Endodermal cell (in vitro differentiated cells): ENCODE measurements at regions not wholly inside any gene's neighbourhood (a gene's known extent, or its start where the extent isn't known, plus 50 kb on each side); places are given as distances from the start of the nearest gene placed in this dataset.

Experiments used
- DNase-seq: peaks from one replicate; pipeline ENCODE4 v3.0.0-alpha.2; 2017
- H3K27ac ChIP-seq: 2 replicates; pipeline ENCODE4 v1.5.1; 2013; ENCODE audit warnings: mild to moderate bottlenecking, low read depth, low read length, moderate library complexity
- H3K27me3 ChIP-seq: 2 replicates; pipeline ENCODE4 v1.6.1; 2013; ENCODE audit warnings: mild to moderate bottlenecking, low read length, moderate library complexity; ENCODE audit not compliant: insufficient read depth, control insufficient read depth, poor library complexity, severe bottlenecking
- H3K36me3 ChIP-seq: 2 replicates; pipeline ENCODE4 v1.7.0; 2013; ENCODE audit warnings: mild to moderate bottlenecking, low read length, moderate library complexity; ENCODE audit not compliant: control insufficient read depth, insufficient read depth
- H3K4me1 ChIP-seq: one replicate; pipeline ENCODE4 v1.7.0; 2013; ENCODE audit warnings: low read length; ENCODE audit not compliant: control insufficient read depth, insufficient read depth
- H3K4me3 ChIP-seq: 2 replicates; pipeline ENCODE4 v1.5.1; 2013; ENCODE audit warnings: mild to moderate bottlenecking, low read length, moderate library complexity
- H3K9ac ChIP-seq: 2 replicates; pipeline ENCODE4 v1.6.1; 2013; ENCODE audit warnings: mild to moderate bottlenecking, low read length, moderate library complexity; ENCODE audit not compliant: poor library complexity, severe bottlenecking; ENCODE audit errors: extremely low read depth
- H3K9me3 ChIP-seq: 2 replicates; pipeline ENCODE4 v1.6.1; 2013; ENCODE audit warnings: mild to moderate bottlenecking, low read length, moderate library complexity; ENCODE audit not compliant: control insufficient read depth
- H3K27ac Mint-ChIP-seq: 2 replicates; pipeline ENCODE4 v1.8.0; 2020; ENCODE audit warnings: mixed read lengths
- H3K27me3 Mint-ChIP-seq: 2 replicates; pipeline ENCODE4 v1.8.0; 2021; ENCODE audit warnings: mild to moderate bottlenecking, mixed read lengths; ENCODE audit not compliant: insufficient read depth
- H3K36me3 Mint-ChIP-seq: 2 replicates; pipeline ENCODE4 v1.8.0; 2020; ENCODE audit warnings: low read depth, mixed read lengths
- H3K4me1 Mint-ChIP-seq: 2 replicates; pipeline ENCODE4 v1.8.0; 2020; ENCODE audit warnings: mixed read lengths
- H3K4me3 Mint-ChIP-seq: 2 replicates; pipeline ENCODE4 v1.8.0; 2020; ENCODE audit warnings: mild to moderate bottlenecking, moderate library complexity, mixed read lengths
- H3K9me3 Mint-ChIP-seq: 2 replicates; pipeline ENCODE4 v1.8.0; 2020; ENCODE audit warnings: mild to moderate bottlenecking, mixed read lengths
- WGBS, 2 experiments: methylation state at CpG; one replicate each; pipeline versions ENCODE4 v1.1.5 to v1.1.7; 2013; ENCODE audit warnings: missing lambda C conversion rate in 2 of 2, mixed read lengths in 1 of 2; ENCODE audit not compliant: insufficient coverage in 1 of 2, insufficient read length in 1 of 2; 5-methylcytosine and 5-hydroxymethylcytosine counted together
- TF ChIP-seq, protein P1 (sequence below): fragments of 200-600 bp; sonication (generic); conservative IDR thresholded peaks from 2 replicates; pipeline ENCODE4 v1.5.0; 2021; ENCODE audit warnings: antibody characterized with exemption, mild to moderate bottlenecking

DNA sequence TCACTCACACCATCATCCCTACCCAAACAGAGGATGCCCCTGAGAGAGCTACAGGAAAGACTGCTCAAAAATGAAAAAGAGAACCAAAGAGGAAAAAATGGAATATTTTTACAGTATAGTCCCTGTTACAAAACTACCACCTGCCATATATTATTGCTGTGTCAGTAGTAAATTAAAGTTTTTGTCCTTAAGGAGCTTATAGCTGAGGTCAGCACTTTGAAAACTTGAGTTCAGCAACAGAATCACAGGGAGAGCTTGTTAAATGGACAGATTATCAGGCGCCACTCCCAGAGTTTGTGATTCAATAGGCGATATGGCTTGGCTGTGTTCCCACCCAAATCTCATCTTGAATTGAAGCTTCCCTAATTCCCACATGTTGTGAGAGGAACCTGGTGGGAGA, 71.9 kb upstream of the FAM9A start:
- Histone ChIP-seq H3K27me3 (no peaks in the 10 kb centered on the region), H3K4me3 (no peak overlapping the region), H3K4me1 (no peaks in the 10 kb centered on the region), H3K27ac (no peak overlapping the region), H3K36me3 (no peaks in the 10 kb centered on the region), H3K9ac (no peak overlapping the region), H3K9me3 (no peaks in the 10 kb centered on the region)
- Mint-ChIP-seq H3K9me3 (peaks cover 25% of the 10 kb centered on the region), H3K27ac (no peak overlapping the region), H3K4me1 (peaks cover 9% of the 10 kb centered on the region), H3K27me3 (no peaks in the 10 kb centered on the region), H3K4me3 (no peak overlapping the region), H3K36me3 (no peaks in the 10 kb centered on the region)
- 80 to 89% methylated on average over 1 to 2 of the region's 2 CpGs for WGBS, 2 experiments
- DNase-seq = no peak
- TF ChIP-seq, protein P1, sequence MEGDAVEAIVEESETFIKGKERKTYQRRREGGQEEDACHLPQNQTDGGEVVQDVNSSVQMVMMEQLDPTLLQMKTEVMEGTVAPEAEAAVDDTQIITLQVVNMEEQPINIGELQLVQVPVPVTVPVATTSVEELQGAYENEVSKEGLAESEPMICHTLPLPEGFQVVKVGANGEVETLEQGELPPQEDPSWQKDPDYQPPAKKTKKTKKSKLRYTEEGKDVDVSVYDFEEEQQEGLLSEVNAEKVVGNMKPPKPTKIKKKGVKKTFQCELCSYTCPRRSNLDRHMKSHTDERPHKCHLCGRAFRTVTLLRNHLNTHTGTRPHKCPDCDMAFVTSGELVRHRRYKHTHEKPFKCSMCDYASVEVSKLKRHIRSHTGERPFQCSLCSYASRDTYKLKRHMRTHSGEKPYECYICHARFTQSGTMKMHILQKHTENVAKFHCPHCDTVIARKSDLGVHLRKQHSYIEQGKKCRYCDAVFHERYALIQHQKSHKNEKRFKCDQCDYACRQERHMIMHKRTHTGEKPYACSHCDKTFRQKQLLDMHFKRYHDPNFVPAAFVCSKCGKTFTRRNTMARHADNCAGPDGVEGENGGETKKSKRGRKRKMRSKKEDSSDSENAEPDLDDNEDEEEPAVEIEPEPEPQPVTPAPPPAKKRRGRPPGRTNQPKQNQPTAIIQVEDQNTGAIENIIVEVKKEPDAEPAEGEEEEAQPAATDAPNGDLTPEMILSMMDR = no peak

DNA sequence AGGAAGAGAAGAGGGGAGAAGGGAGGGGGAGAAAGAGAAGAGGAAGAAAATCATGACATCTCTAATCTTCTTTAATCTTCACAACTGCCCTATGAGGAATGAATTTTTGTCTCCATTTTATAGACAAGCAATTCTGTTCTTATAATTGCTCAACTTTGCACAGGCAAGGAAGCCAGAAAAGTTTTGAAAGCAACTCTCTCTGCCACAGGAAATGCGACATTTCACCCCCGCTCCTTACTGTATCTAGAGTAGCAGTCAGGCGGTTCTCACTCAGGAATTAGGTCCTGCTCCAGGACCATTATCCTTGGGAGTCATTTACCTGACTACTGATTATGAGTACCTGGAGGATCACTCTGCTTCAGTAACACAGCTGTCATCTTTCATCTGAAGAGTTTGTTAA, 69.2 kb upstream of the FAM9A start:
- H3K27me3 Mint-ChIP-seq = no peaks in the 10 kb centered on the region
- no peaks in the 10 kb centered on the region for H3K9me3 ChIP-seq
- H3K27ac Mint-ChIP-seq = no peak overlapping the region
- peaks cover 9% of the 10 kb centered on the region for H3K4me1 Mint-ChIP-seq
- TF ChIP-seq, protein P1 = no peak
- no peaks in the 10 kb centered on the region for H3K4me1 ChIP-seq
- H3K4me3 ChIP-seq = no peak overlapping the region
- H3K9me3 Mint-ChIP-seq = peaks cover 18% of the 10 kb centered on the region
- H3K36me3 Mint-ChIP-seq = no peaks in the 10 kb centered on the region
- no peak overlapping the region for H3K27ac ChIP-seq
- no peak for DNase-seq
- H3K36me3 ChIP-seq = no peaks in the 10 kb centered on the region
- no peak overlapping the region for H3K9ac ChIP-seq
- H3K27me3 ChIP-seq = no peaks in the 10 kb centered on the region
- no peak overlapping the region for H3K4me3 Mint-ChIP-seq
- 74 to 100% methylated on average over 1 to 3 of the region's 3 CpGs for WGBS, 2 experiments

- no peaks in the 10 kb centered on the region for H3K36me3 Mint-ChIP-seq
- H3K27ac Mint-ChIP-seq = no peak overlapping the region
- Histone ChIP-seq H3K9ac (no peak overlapping the region), H3K27me3 (no peaks in the 10 kb centered on the region), H3K27ac (no peak overlapping the region), H3K9me3 (no peaks in the 10 kb centered on the region), H3K4me3 (no peak overlapping the region), H3K36me3 (no peaks in the 10 kb centered on the region), H3K4me1 (no peaks in the 10 kb centered on the region)
- no peaks in the 10 kb centered on the region for H3K27me3 Mint-ChIP-seq
- TF ChIP-seq, protein P1 = no peak
- DNase-seq = no peak
- H3K4me1 Mint-ChIP-seq = peaks cover 9% of the 10 kb centered on the region
- H3K9me3 Mint-ChIP-seq = peaks cover 14% of the 10 kb centered on the region
- no peak overlapping the region for H3K4me3 Mint-ChIP-seq
These were observed 68.6 kb upstream of the FAM9A start for GRCh38 chrX:8869812-8870211.
